Suprapubic skin (tissue), 4 donors: ENCODE measurements at regions not wholly inside any gene's neighbourhood (a gene's known extent, or its start where the extent isn't known, plus 50 kb on each side); places are given as distances from the start of the nearest gene placed in this dataset.
"Not testable (repeated sequence)": the region's sequence is repeated elsewhere in the genome, so short reads cannot be mapped to it uniquely, and the experiment has no call there.

ENCODE experiments used
- DNase-seq, 2 donors: peaks; one replicate each; pipeline ENCODE4 v3.0.0-alpha.2; 2019; ENCODE audit warnings: low spot score in 2 of 2
- H3K27ac ChIP-seq: fragments of 200-600 bp; sonication (generic); one replicate; pipeline ENCODE4 v1.5.1; 2019
- H3K27me3 ChIP-seq: fragments of 200-600 bp; sonication (generic); one replicate; pipeline ENCODE4 v1.5.1; 2019
- H3K36me3 ChIP-seq: fragments of 200-600 bp; sonication (generic); one replicate; pipeline ENCODE4 v1.5.1; 2019
- H3K4me1 ChIP-seq: fragments of 200-600 bp; sonication (generic); one replicate; pipeline ENCODE4 v1.5.1; 2019
- H3K4me3 ChIP-seq: fragments of 200-600 bp; sonication (generic); one replicate; pipeline ENCODE4 v1.5.1; 2019; ENCODE audit warnings: mild to moderate bottlenecking
- H3K9me3 ChIP-seq: fragments of 200-600 bp; sonication (generic); one replicate; pipeline ENCODE4 v1.5.1; 2019
- CTCF ChIP-seq, 2 donors: fragments of 200-600 bp in 1 of 2; fragments of 450-650 bp in 1 of 2; sonication (generic) in 1 of 2; IDR thresholded peaks; one replicate each; pipeline ENCODE4 v1.5.1; 2016 to 2019; ENCODE audit warnings: antibody characterized with exemption in 2 of 2, mild to moderate bottlenecking in 1 of 2, moderate library complexity in 1 of 2
- EP300 ChIP-seq: sonication (generic); formaldehyde crosslinking; IDR thresholded peaks from one replicate; pipeline ENCODE4 v1.6.1; 2017; ENCODE audit warnings: antibody characterized with exemption
- POLR2A ChIP-seq, 2 donors: fragments of 450-650 bp; IDR thresholded peaks; one replicate each; pipeline ENCODE4 v1.6.1; 2017; ENCODE audit warnings: antibody characterized with exemption in 2 of 2, mild to moderate bottlenecking in 2 of 2, moderate library complexity in 2 of 2
- POLR2AphosphoS5 ChIP-seq, 3 donors: sonication (generic); formaldehyde crosslinking; IDR thresholded peaks; one replicate each; pipeline ENCODE4 v1.6.1; 2017; ENCODE audit warnings: antibody characterized with exemption in 3 of 3
- WGBS: methylation state at CpG from one replicate; pipeline ENCODE4 v1.1.5; 2018; 5-methylcytosine and 5-hydroxymethylcytosine counted together

- H3K36me3 ChIP-seq, H3K27ac ChIP-seq, H3K9me3 ChIP-seq, DNase-seq, H3K27me3 ChIP-seq, H3K4me3 ChIP-seq, H3K4me1 ChIP-seq: not testable (repeated sequence)
- WGBS: 95% methylated on average over 25 of the region's 25 CpGs
Measured at GRCh38 chr17:20867938-20868661, 174.7 kb downstream of the USP22 start.

GRCh38 chr17:20868662-20869007 is 174.2 kb downstream of the USP22 start:
- not testable (repeated sequence) for H3K4me1 ChIP-seq, H3K27ac ChIP-seq, H3K4me3 ChIP-seq, DNase-seq, H3K27me3 ChIP-seq, H3K9me3 ChIP-seq, H3K36me3 ChIP-seq
- WGBS: 90% methylated on average over 8 of the region's 8 CpGs

- WGBS: 78% methylated on average over 4 of the region's 4 CpGs
- not testable (repeated sequence) for DNase-seq, H3K27me3 ChIP-seq, H3K4me3 ChIP-seq, H3K36me3 ChIP-seq, H3K27ac ChIP-seq, H3K4me1 ChIP-seq, H3K9me3 ChIP-seq
Measured at GRCh38 chr17:20873173-20873572, 169.6 kb downstream of the USP22 start.

GRCh38 chr17:20873688-20874328 is 169.0 kb downstream of the USP22 start:
- not testable (repeated sequence) for H3K9me3 ChIP-seq, H3K27ac ChIP-seq, H3K4me1 ChIP-seq, H3K36me3 ChIP-seq, H3K4me3 ChIP-seq, DNase-seq
- peaks cover 12% of the 10 kb centered on the region for H3K27me3 ChIP-seq
- 73% methylated on average over 5 of the region's 5 CpGs for WGBS

GRCh38 chr17:20877384-20877783 is 165.4 kb downstream of the USP22 start:
- DNase-seq, H3K4me1 ChIP-seq, H3K9me3 ChIP-seq, H3K36me3 ChIP-seq, H3K4me3 ChIP-seq, H3K27ac ChIP-seq: not testable (repeated sequence)
- peaks cover 11% of the 10 kb centered on the region for H3K27me3 ChIP-seq
- WGBS: 86% methylated on average over 1 of the region's 1 CpG

- no peak overlapping the region for H3K4me3 ChIP-seq
- H3K9me3 ChIP-seq: no peaks in the 10 kb centered on the region
- no peaks in the 10 kb centered on the region for H3K36me3 ChIP-seq
- whole genome bisulfite sequencing: 70% methylated on average over 2 of the region's 2 CpGs
- no peak for DNase-seq
- TF ChIP-seq POLR2AphosphoS5 (IDR thresholded peaks at IDR 0.05): no peak
- H3K4me1 ChIP-seq: no peaks in the 10 kb centered on the region
- peaks cover 3% of the 10 kb centered on the region for H3K27me3 ChIP-seq
- H3K27ac ChIP-seq: no peak overlapping the region
Measured at GRCh38 chr17:20890338-20890737, 152.5 kb downstream of the USP22 start.

GRCh38 chr17:20895426-20895825 is 147.4 kb downstream of the USP22 start:
- H3K36me3 ChIP-seq, H3K9me3 ChIP-seq, H3K4me3 ChIP-seq, H3K27me3 ChIP-seq, DNase-seq, H3K4me1 ChIP-seq, H3K27ac ChIP-seq: not testable (repeated sequence)
- 97% methylated on average over 10 of the region's 18 CpGs for WGBS

GRCh38 chr17:20896153-20896649 is 146.6 kb downstream of the USP22 start:
- TF ChIP-seq EP300 (no peak), POLR2A (IDR thresholded peaks at IDR 0.05) (no peak), POLR2AphosphoS5 (IDR thresholded peaks at IDR 0.05) (no peak), CTCF (IDR thresholded peaks at IDR 0.05) (no peak)
- H3K4me3 ChIP-seq: no peak overlapping the region
- H3K9me3 ChIP-seq: no peaks in the 10 kb centered on the region
- no peak overlapping the region for H3K27ac ChIP-seq
- peaks cover 4% of the 10 kb centered on the region for H3K27me3 ChIP-seq
- H3K4me1 ChIP-seq: no peaks in the 10 kb centered on the region
- no peaks in the 10 kb centered on the region for H3K36me3 ChIP-seq
- DNase-seq: no peak
- WGBS: 88% methylated on average over 16 of the region's 30 CpGs

GRCh38 chr17:20898726-20899125 is 144.1 kb downstream of the USP22 start:
- H3K4me1 ChIP-seq, DNase-seq, H3K27ac ChIP-seq, H3K27me3 ChIP-seq, H3K36me3 ChIP-seq, H3K9me3 ChIP-seq, H3K4me3 ChIP-seq: not testable (repeated sequence)
- 49% methylated on average over 5 of the region's 5 CpGs for WGBS

GRCh38 chr17:20902496-20902895 is 140.3 kb downstream of the USP22 start:
- not testable (repeated sequence) for H3K27me3 ChIP-seq, H3K9me3 ChIP-seq, H3K4me1 ChIP-seq, H3K27ac ChIP-seq, DNase-seq, H3K4me3 ChIP-seq, H3K36me3 ChIP-seq
- 56% methylated on average over 17 of the region's 17 CpGs for WGBS

GRCh38 chr17:20903549-20903948 is 139.3 kb downstream of the USP22 start:
- not testable (repeated sequence) for H3K27ac ChIP-seq, H3K4me1 ChIP-seq, H3K27me3 ChIP-seq, DNase-seq, H3K9me3 ChIP-seq, H3K4me3 ChIP-seq, H3K36me3 ChIP-seq
- 12% methylated on average over 1 of the region's 1 CpG for WGBS
